MM.1S (cell line): ENCODE measurements at regions not wholly inside any gene's neighbourhood (a gene's known extent, or its start where the extent isn't known, plus 50 kb on each side); places are given as distances from the start of the nearest gene placed in this dataset.

Source experiments
- EZH2 ChIP-seq: fragments of 300-600 bp; sonication (generic); optimal IDR thresholded peaks from 2 replicates; pipeline ENCODE3; 2017; ENCODE audit warnings: low read depth, mild to moderate bottlenecking, antibody characterized with exemption, low read length, mixed read lengths
- EZH2phosphoT487 ChIP-seq: fragments of 300-600 bp; sonication (generic); IDR thresholded peaks from 2 replicates; pipeline ENCODE4 v1.6.1; 2018; ENCODE audit warnings: antibody characterized with exemption, low read length
- TF ChIP-seq, protein P1 (sequence below): fragments of 300-600 bp; sonication (generic); IDR thresholded peaks from 2 replicates; pipeline ENCODE4 v1.5.1; 2016; ENCODE audit warnings: antibody characterized with exemption, low read length, mixed read lengths

DNA sequence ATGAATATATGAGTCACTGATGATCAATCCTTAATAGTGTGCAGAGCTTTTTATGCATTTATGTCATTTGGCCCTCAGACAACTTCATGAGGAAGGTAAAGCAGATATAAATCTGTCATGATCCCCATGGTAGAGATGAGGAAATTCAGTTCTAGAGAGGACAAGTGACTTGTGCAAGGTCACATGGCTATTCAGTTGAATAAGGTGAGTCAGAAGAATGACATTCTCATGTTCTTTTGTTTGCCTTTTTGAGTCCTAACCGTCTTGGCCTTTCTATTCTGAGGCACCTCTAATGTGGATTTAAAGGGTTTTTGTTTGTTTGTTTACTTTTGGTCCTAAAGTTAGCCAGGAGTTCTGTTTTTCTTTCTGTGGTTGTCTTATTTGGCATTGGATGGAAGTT lies 116.2 kb upstream of the ELAC2 start:
- TF ChIP-seq, protein P1, sequence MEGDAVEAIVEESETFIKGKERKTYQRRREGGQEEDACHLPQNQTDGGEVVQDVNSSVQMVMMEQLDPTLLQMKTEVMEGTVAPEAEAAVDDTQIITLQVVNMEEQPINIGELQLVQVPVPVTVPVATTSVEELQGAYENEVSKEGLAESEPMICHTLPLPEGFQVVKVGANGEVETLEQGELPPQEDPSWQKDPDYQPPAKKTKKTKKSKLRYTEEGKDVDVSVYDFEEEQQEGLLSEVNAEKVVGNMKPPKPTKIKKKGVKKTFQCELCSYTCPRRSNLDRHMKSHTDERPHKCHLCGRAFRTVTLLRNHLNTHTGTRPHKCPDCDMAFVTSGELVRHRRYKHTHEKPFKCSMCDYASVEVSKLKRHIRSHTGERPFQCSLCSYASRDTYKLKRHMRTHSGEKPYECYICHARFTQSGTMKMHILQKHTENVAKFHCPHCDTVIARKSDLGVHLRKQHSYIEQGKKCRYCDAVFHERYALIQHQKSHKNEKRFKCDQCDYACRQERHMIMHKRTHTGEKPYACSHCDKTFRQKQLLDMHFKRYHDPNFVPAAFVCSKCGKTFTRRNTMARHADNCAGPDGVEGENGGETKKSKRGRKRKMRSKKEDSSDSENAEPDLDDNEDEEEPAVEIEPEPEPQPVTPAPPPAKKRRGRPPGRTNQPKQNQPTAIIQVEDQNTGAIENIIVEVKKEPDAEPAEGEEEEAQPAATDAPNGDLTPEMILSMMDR: no peak
- TF ChIP-seq EZH2: no peak
- TF ChIP-seq EZH2phosphoT487: no peak
